ENCODE measurements at regions not wholly inside any gene's neighbourhood (a gene's known extent, or its start where the extent isn't known, plus 50 kb on each side); places are given as distances from the start of the nearest gene placed in this dataset.
"Not testable (repeated sequence)": the region's sequence is repeated elsewhere in the genome, so short reads cannot be mapped to it uniquely, and the experiment has no call there.

GRCh38 chr13:65302691-65303090 is 1927.4 kb downstream of the PCDH9 start:
- DNase-seq (ENCODE audit: low spot score), result no peak

DNA sequence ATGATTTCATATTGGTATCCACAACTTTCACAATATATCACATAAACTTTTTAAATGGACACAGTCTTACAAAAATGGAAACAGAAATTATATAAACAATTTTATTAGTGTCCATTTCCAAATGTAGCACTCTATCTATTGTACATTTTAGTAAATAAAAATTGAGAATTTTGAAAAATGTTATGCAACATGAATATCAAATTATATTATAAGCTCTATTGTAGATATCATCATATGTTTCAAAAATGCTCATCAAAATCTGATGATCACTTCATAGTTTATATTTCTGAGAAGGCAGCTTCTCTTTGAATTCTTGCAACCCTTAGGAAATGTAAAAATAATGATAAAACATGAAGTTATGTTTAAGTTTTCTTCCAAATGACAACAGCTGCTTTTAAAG is 1928.6 kb downstream of the PCDH9 start:
- DNase-seq (ENCODE audit: low spot score), result no peak

DNA sequence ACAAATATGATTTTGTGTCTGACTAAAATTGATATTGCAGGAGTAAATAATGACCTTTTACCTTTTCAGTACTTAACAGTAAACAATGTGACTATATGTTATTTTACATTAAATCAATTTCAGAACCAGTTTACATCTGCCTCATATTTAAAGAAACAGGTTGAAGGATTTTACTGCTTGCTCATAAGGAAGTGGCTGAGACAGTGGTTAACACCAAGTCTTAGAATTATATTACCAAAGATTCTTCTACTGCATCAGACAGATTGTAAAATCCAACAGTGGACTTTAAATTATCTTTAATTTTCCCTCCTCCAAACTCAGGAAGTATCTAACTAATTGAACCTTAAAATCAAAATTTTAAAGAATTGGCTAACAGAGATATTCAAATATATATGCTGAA is 1929.9 kb downstream of the PCDH9 start:
- DNase-seq (ENCODE audit: low spot score), result no peak

GRCh38 chr13:65293530-65294198 is 1936.5 kb downstream of the PCDH9 start:
- DNase-seq (ENCODE audit: low spot score), result no peak

- peak; percentile 25 for DNase-seq (ENCODE audit: low spot score)
Measured at GRCh38 chr13:65292488-65292901, 1937.6 kb downstream of the PCDH9 start.

DNA sequence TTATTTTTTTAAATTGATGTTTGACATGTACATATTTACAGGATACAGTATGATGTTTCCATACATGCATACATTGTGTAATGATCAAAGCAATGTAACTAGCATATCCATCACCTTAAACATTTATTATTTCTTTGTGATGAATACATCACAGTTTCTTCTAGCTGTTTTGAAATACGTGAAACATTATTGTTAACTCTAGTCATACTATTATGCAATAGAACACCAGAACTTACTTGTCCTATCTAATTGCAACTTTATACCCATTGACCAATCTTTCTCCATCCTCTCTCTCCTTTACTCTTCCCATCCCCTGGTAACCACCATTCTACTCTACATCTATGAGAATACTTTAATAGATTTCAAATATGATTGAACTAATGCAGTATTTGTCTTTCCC is 1942.7 kb downstream of the PCDH9 start:
- no peak for DNase-seq (ENCODE audit: low spot score)

DNA sequence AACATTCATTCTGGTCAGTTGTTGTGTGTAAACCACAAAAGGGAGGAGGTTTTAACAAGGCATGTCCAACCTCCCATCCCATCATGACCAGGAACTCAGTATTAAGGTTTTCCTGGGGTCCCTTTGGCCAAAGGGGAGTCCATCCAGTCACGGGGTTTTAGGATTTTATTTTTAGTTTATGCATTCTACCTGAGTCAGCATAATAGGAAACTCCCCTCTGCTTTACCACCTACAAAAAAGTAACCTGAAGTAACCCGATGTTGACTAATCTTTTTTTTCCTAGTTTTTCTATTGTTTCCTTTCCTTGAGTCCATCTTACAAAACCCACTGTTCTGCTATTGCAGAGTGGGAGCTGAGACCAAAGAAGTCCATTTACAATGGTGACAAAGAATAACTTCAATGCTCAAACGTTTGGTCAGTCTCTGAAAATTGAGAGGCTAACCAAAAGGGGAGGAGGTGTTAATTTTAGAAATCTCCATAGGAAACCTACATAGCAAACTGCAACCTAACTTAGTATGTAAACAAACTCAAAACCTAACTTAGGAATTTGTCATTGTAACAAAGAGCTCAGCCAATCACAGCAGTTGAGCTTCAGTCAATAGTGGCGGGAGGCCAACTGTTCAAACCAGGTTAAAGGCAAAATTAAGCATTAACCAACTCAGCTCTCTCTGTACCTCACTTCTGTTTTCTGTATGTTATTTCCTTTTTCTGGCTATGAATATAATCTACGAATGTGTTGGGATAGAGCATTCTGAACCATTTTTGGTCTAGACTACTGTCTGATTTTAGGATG is 1954.1 kb downstream of the PCDH9 start:
- DNase-seq (ENCODE audit: low spot score), result no peak

- no peak for DNase-seq (ENCODE audit: low spot score)
Measured at GRCh38 chr13:65275108-65275507, 1955.0 kb downstream of the PCDH9 start.

DNA sequence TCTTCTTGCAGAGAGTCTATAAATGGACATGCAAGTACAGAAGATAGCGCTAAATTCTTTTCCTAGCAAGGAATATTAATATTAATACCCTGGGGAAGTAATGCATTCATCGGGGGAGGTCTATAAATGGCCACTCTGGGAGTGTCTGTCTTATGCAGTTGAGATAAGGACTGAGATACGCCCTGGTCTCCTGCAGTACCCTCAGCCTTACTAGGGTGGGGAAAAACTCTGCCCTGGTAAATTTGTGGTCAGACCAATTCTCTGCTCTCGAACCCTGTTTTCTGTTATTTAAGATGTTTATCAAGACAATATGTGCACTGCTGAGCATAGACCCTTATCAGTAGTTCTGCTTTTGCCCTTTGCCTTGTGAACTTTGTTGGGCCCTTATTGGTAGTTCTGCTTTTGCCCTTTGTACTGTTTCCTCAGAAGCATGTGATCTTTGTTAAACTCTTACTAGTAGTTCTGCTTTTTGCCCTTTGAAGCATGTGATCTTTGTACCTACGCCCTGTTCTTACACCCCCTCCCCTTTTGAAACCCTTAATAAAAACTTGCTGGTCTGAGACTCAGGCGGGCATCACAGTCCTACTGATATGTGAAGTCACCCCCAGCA is 1956.2 kb downstream of the PCDH9 start:
- not testable (repeated sequence) for DNase-seq (ENCODE audit: low spot score)

GRCh38 chr13:65268009-65268408 is 1962.1 kb downstream of the PCDH9 start:
- no peak for DNase-seq (ENCODE audit: low spot score)

- DNase-seq (ENCODE audit: low spot score), result no peak
Measured at GRCh38 chr13:65265988-65266387, 1964.1 kb downstream of the PCDH9 start.

- DNase-seq (ENCODE audit: low spot score), result no peak
Measured at GRCh38 chr13:65264066-65264465, 1966.1 kb downstream of the PCDH9 start.

DNA sequence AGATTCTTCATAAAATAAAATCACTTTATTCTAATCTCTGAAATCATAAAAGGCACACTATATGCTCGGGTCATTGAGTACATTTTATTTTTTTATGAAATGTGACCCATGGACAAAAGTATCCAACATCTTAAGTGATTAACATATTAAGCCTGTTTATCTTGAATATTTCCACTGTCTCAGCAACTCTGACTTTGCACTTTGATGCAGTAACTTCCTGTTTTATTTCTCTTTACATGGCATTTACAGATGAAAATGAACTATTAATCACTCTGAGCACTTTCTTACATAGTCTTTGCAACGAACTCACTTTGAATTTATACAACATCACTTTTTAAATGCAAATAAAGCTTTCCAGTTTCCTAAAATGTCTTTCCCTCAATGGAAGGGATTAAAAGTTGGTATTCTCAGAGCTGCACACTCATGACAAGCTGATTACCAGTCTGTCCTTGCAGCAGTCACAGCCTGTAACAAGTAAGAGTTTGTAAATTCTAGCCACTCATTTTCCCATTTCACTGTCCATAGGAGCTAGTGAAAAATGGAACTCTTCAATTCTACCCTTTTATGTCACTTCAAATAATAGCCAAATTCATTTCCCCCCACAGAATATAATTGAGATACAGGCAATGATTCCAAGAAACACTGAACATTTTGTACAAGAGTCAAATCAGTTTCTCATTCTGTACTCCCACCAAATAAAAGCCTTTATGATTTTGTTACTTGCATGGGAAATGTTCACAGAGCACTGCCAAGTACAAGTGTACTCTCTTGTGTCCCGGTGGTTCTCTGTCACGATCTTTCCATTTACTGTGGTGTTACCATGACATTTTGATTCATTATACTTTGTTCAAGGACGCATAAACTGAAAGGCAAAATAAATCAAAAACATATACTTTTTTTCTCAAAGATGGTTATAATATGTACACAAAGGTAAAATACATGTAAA is 1968.9 kb downstream of the PCDH9 start:
- DNase-seq (ENCODE audit: low spot score), result peak; percentile 2

DNA sequence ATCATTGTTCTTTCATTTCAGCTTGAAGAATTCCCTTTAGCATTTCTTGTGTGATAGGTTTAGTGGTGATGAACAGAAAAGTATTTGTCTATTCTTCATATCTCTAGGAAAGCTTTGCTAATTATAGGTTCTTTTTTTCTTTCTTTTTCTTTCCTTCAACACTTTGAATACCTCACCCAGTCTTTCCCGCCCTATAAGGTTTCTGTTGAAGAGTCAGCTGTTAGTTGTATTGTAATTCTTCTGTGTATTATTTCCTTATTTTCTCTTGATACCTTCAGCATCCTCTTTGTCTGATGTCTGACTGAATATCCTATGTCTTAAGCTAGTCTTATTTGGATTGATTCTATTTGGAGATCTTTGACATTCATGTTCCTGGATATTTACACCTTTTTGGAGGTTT is 1989.4 kb downstream of the PCDH9 start:
- no peak for DNase-seq (ENCODE audit: low spot score)

GRCh38 chr13:65236841-65237418 is 1993.2 kb downstream of the PCDH9 start:
- DNase-seq (ENCODE audit: low spot score), result no peak

- DNase-seq (ENCODE audit: low spot score), result no peak
Measured at GRCh38 chr13:65217471-65217995, 2012.6 kb downstream of the PCDH9 start.

- DNase-seq (ENCODE audit: low spot score), result not testable (repeated sequence)
Measured at GRCh38 chr13:65202845-65203244, 2027.3 kb downstream of the PCDH9 start.

GRCh38 chr13:65188721-65189120 is 2041.4 kb downstream of the PCDH9 start:
- no peak for DNase-seq (ENCODE audit: low spot score)

- DNase-seq (ENCODE audit: low spot score), result no peak
Measured at GRCh38 chr13:65168026-65168425, 2062.1 kb downstream of the PCDH9 start.

- no peak for DNase-seq (ENCODE audit: low spot score)
Measured at GRCh38 chr13:65166675-65167074, 2063.5 kb downstream of the PCDH9 start.

GRCh38 chr13:65159803-65160202 is 2070.3 kb downstream of the PCDH9 start:
- no peak for DNase-seq (ENCODE audit: low spot score)
